SK-N-MC (cell line): ENCODE measurements at regions not wholly inside any gene's neighbourhood (a gene's known extent, or its start where the extent isn't known, plus 50 kb on each side); places are given as distances from the start of the nearest gene placed in this dataset.

Experiments used
- EZH2 ChIP-seq: fragments of 200-600 bp; sonication (generic); IDR thresholded peaks from one replicate; pipeline ENCODE4 v1.6.1; 2017; ENCODE audit warnings: antibody characterized with exemption
- POLR2AphosphoS5 ChIP-seq: IDR thresholded peaks from 2 replicates; pipeline ENCODE4 v1.6.1; 2012; ENCODE audit warnings: mild to moderate bottlenecking, low read depth, low read length, borderline replicate concordance

GRCh38 chr7:124284937-124285336 is 252.1 kb upstream of the TMEM229A start:
- TF ChIP-seq POLR2AphosphoS5 (no peak), EZH2 (no peak)
